Gastroesophageal sphincter (tissue), 4 donors: ENCODE measurements at regions not wholly inside any gene's neighbourhood (a gene's known extent, or its start where the extent isn't known, plus 50 kb on each side); places are given as distances from the start of the nearest gene placed in this dataset.

Experiments
- ATAC-seq: fragments of 150-250 bp; one replicate; pipeline ENCODE4 v1.9.1; 2016; ENCODE audit warnings: mild to moderate bottlenecking, moderate library complexity
- H3K27ac ChIP-seq, 4 donors: fragments of 200-600 bp; sonication (generic) in 3 of 4; 1 replicate in 3 of 4; 2 replicates in 1 of 4; pipeline ENCODE4 v1.5.1; 2016 to 2019
- H3K27me3 ChIP-seq: fragments of 200-600 bp; sonication (generic); one replicate; pipeline ENCODE4 v1.5.1; 2019
- H3K36me3 ChIP-seq, 2 donors: fragments of 200-600 bp; sonication (generic); one replicate each; pipeline ENCODE4 v1.5.1; 2019; ENCODE audit warnings: control low read depth in 1 of 2
- H3K4me1 ChIP-seq, 3 donors: fragments of 200-600 bp; sonication (generic); 1 replicate in 2 of 3; 2 replicates in 1 of 3; pipeline ENCODE4 v1.5.1; 2016 to 2019; ENCODE audit warnings: control low read depth in 2 of 3
- H3K4me3 ChIP-seq, 2 donors: fragments of 200-600 bp; sonication (generic); one replicate each; pipeline ENCODE4 v1.5.1; 2019; ENCODE audit warnings: mild to moderate bottlenecking in 1 of 2, moderate library complexity in 1 of 2
- H3K9me3 ChIP-seq, 3 donors: fragments of 200-600 bp; sonication (generic); one replicate each; pipeline ENCODE4 v1.5.1; 2017 to 2019; ENCODE audit warnings: control low read depth in 2 of 3
- CTCF ChIP-seq, 4 experiments: fragments of 200-600 bp in 2 of 4; fragments of 450-650 bp in 2 of 4; sonication (generic) in 1 of 4; IDR thresholded peaks; one replicate each; pipeline ENCODE4 v1.5.1; 2017 to 2019; ENCODE audit warnings: antibody characterized with exemption in 4 of 4, mild to moderate bottlenecking in 2 of 4, moderate library complexity in 2 of 4
- EP300 ChIP-seq: sonication (generic); formaldehyde crosslinking; IDR thresholded peaks from one replicate; pipeline ENCODE4 v1.6.1; 2017; ENCODE audit warnings: antibody characterized with exemption, mild to moderate bottlenecking
- POLR2A ChIP-seq, 2 donors: fragments of 450-650 bp; IDR thresholded peaks; one replicate each; pipeline ENCODE4 v1.6.1; 2017; ENCODE audit warnings: antibody characterized with exemption in 2 of 2, mild to moderate bottlenecking in 2 of 2, moderate library complexity in 1 of 2
- POLR2AphosphoS5 ChIP-seq: sonication (generic); formaldehyde crosslinking; IDR thresholded peaks from one replicate; pipeline ENCODE4 v1.6.1; 2017; ENCODE audit warnings: antibody characterized with exemption
- WGBS, 2 donors: methylation state at CpG; one replicate each; pipeline ENCODE4 v1.1.5; 2018; ENCODE audit warnings: low coverage in 1 of 2; 5-methylcytosine and 5-hydroxymethylcytosine counted together

GRCh38 chr5:18236386-18236785, 602.1 kb downstream of the TAF11L14 start:
- Histone ChIP-seq H3K4me1 (no peaks in the 10 kb centered on the region), H3K27ac (no peak overlapping the region), H3K4me3 (no peak overlapping the region), H3K9me3 (no peaks in the 10 kb centered on the region), H3K27me3 (no peaks in the 10 kb centered on the region), H3K36me3 (no peaks in the 10 kb centered on the region)
- TF ChIP-seq POLR2AphosphoS5 (no peak), EP300 (no peak), CTCF (IDR thresholded peaks at IDR 0.05) (no peak), POLR2A (IDR thresholded peaks at IDR 0.05) (no peak)
- ATAC-seq: no peak

GRCh38 chr5:18238321-18238720, 604.1 kb downstream of the TAF11L14 start:
- WGBS, 2 donors: 68 to 79% methylated on average over 2 of the region's 2 CpGs
- Histone ChIP-seq H3K4me1 (no peaks in the 10 kb centered on the region), H3K9me3 (no peaks in the 10 kb centered on the region), H3K27me3 (no peaks in the 10 kb centered on the region), H3K27ac (no peak overlapping the region), H3K36me3 (no peaks in the 10 kb centered on the region), H3K4me3 (no peak overlapping the region)
- ATAC-seq: no peak
- TF ChIP-seq POLR2A (IDR thresholded peaks at IDR 0.05): no peak
- no peak for TF ChIP-seq CTCF (IDR thresholded peaks at IDR 0.05)
- no peak for TF ChIP-seq EP300
- TF ChIP-seq POLR2AphosphoS5: no peak

- Histone ChIP-seq H3K27me3 (no peaks in the 10 kb centered on the region), H3K36me3 (no peaks in the 10 kb centered on the region), H3K27ac (no peak overlapping the region), H3K4me3 (no peak overlapping the region), H3K4me1 (no peaks in the 10 kb centered on the region), H3K9me3 (peaks cover 0 to 10% (median 0%) of the 10 kb centered on the region in 3 donors)
- 71% methylated on average over 1 of the region's 1 CpG; no CpG with 5 or more reads in 1 of the 2 donors for WGBS, 2 donors
- ATAC-seq: no peak
- TF ChIP-seq POLR2A (IDR thresholded peaks at IDR 0.05) (no peak), POLR2AphosphoS5 (no peak), EP300 (no peak), CTCF (IDR thresholded peaks at IDR 0.05) (no peak)
These were observed 606.7 kb downstream of the TAF11L14 start for GRCh38 chr5:18240971-18241370.

- TF ChIP-seq POLR2AphosphoS5 (no peak), CTCF (IDR thresholded peaks at IDR 0.05) (no peak), POLR2A (IDR thresholded peaks at IDR 0.05) (no peak), EP300 (no peak)
- WGBS, 2 donors: 77 to 86% methylated on average over 2 of the region's 2 CpGs
- H3K4me1 ChIP-seq: no peaks in the 10 kb centered on the region
- no peak overlapping the region for H3K4me3 ChIP-seq
- no peak overlapping the region for H3K27ac ChIP-seq
- H3K27me3 ChIP-seq: no peaks in the 10 kb centered on the region
- peaks cover 0 to 13% (median 0%) of the 10 kb centered on the region in 3 donors for H3K9me3 ChIP-seq
- no peak for ATAC-seq
- no peaks in the 10 kb centered on the region for H3K36me3 ChIP-seq
These were observed 609.6 kb downstream of the TAF11L14 start for GRCh38 chr5:18243846-18244245.

- TF ChIP-seq EP300: no peak
- no peak for TF ChIP-seq POLR2AphosphoS5
- no peak for TF ChIP-seq CTCF (IDR thresholded peaks at IDR 0.05)
- TF ChIP-seq POLR2A (IDR thresholded peaks at IDR 0.05): no peak
- Histone ChIP-seq H3K27me3 (no peaks in the 10 kb centered on the region), H3K4me3 (no peak overlapping the region), H3K36me3 (no peaks in the 10 kb centered on the region), H3K27ac (no peak overlapping the region), H3K4me1 (no peaks in the 10 kb centered on the region), H3K9me3 (peaks cover 0 to 13% (median 0%) of the 10 kb centered on the region in 3 donors)
- no peak for ATAC-seq
These were observed 610.0 kb downstream of the TAF11L14 start for GRCh38 chr5:18244309-18244708.
